GM20000 (cell line): ENCODE measurements at regions not wholly inside any gene's neighbourhood (a gene's known extent, or its start where the extent isn't known, plus 50 kb on each side); places are given as distances from the start of the nearest gene placed in this dataset.

Experiments
- DNase-seq: peaks from one replicate; pipeline ENCODE4 v3.0.0; 2012; ENCODE audit warnings: low spot score
- CTCF ChIP-seq: IDR thresholded peaks from 2 replicates; pipeline ENCODE4 v1.5.1; 2012; ENCODE audit warnings: mild to moderate bottlenecking, control low read depth; ENCODE audit errors: extremely low read depth, missing control alignments

- DNase-seq, result no peak
- no peak for TF ChIP-seq CTCF
Observed at GRCh38 chrY:19869715-19870114, 125.2 kb upstream of the KDM5D start.

GRCh38 chrY:19869281-19869680 is 124.8 kb upstream of the KDM5D start:
- DNase-seq, result no peak
- TF ChIP-seq CTCF, result no peak

GRCh38 chrY:19868647-19869046 is 124.1 kb upstream of the KDM5D start:
- DNase-seq, result no peak
- TF ChIP-seq CTCF, result no peak

GRCh38 chrY:19856474-19857135 is 112.1 kb upstream of the KDM5D start:
- TF ChIP-seq CTCF, result no peak
- no peak for DNase-seq

GRCh38 chrY:19842972-19843371 is 98.4 kb upstream of the KDM5D start:
- DNase-seq, result no peak
- TF ChIP-seq CTCF, result no peak

GRCh38 chrY:19824136-19824535 is 79.6 kb upstream of the KDM5D start:
- no peak for TF ChIP-seq CTCF
- no peak for DNase-seq

GRCh38 chrY:19818546-19818945 is 74.0 kb upstream of the KDM5D start:
- TF ChIP-seq CTCF, result no peak
- no peak for DNase-seq
